OCI-LY1 (cell line): ENCODE measurements at regions not wholly inside any gene's neighbourhood (a gene's known extent, or its start where the extent isn't known, plus 50 kb on each side); places are given as distances from the start of the nearest gene placed in this dataset.

Experiments
- H2AFZ ChIP-seq: fragments of 200-600 bp; sonication (generic), shearing (Covaris generic); 2 replicates; pipeline ENCODE4 v1.6.0; 2014; ENCODE audit warnings: antibody characterized with exemption, mild to moderate bottlenecking, low read length
- H3F3A ChIP-seq: fragments of 200-600 bp; sonication (generic), shearing (Covaris generic); 2 replicates; pipeline ENCODE4 v1.6.0; 2014; ENCODE audit warnings: mild to moderate bottlenecking, antibody characterized with exemption, low read length, moderate library complexity; ENCODE audit not compliant: insufficient read depth
- H3K27ac ChIP-seq: fragments of 200-600 bp; sonication (generic); 2 replicates; pipeline ENCODE4 v1.5.1; 2014; ENCODE audit warnings: low read length, mixed run types, mild to moderate bottlenecking, low read depth; ENCODE audit not compliant: poor library complexity, severe bottlenecking
- H3K27me3 ChIP-seq: fragments of 200-600 bp; sonication (generic); 2 replicates; pipeline ENCODE4 v1.6.0; 2014; ENCODE audit warnings: antibody characterized with exemption, mild to moderate bottlenecking, low read length, moderate library complexity; ENCODE audit not compliant: insufficient read depth
- H3K36me3 ChIP-seq: fragments of 200-600 bp; sonication (generic); 2 replicates; pipeline ENCODE4 v1.6.1; 2014; ENCODE audit warnings: mild to moderate bottlenecking, antibody characterized with exemption, low read length, moderate library complexity, mixed read lengths; ENCODE audit not compliant: insufficient read depth
- H3K4me1 ChIP-seq: fragments of 200-600 bp; sonication (generic); 2 replicates; pipeline ENCODE4 v1.5.1; 2014; ENCODE audit warnings: mild to moderate bottlenecking, low read length, moderate library complexity; ENCODE audit not compliant: insufficient read depth, severe bottlenecking
- H3K4me2 ChIP-seq: fragments of 200-600 bp; sonication (generic), shearing (Covaris generic); 2 replicates; pipeline ENCODE4 v1.6.1; 2014; ENCODE audit warnings: low read length
- H3K4me3 ChIP-seq: fragments of 200-600 bp; sonication (generic); 2 replicates; pipeline ENCODE4 v1.5.1; 2014; ENCODE audit warnings: low read length, low read depth, mild to moderate bottlenecking, mixed read lengths; ENCODE audit not compliant: poor library complexity, severe bottlenecking
- H3K79me2 ChIP-seq: fragments of 200-600 bp; shearing (Covaris generic); 2 replicates; pipeline ENCODE4 v1.6.1; 2016; ENCODE audit warnings: mixed run types, low read length, mixed read lengths; ENCODE audit not compliant: insufficient read depth
- H3K9ac ChIP-seq: fragments of 200-600 bp; sonication (generic), shearing (Covaris generic); 2 replicates; pipeline ENCODE4 v1.6.1; 2014; ENCODE audit warnings: mild to moderate bottlenecking, low read length, mixed read lengths
- H3K9me2 ChIP-seq: fragments of 200-600 bp; sonication (generic), shearing (Covaris generic); 2 replicates; pipeline ENCODE4 v1.6.1; 2014; ENCODE audit warnings: low read depth, mild to moderate bottlenecking, low read length, mixed read lengths
- H3K9me3 ChIP-seq: fragments of 200-600 bp; shearing (Covaris generic); 2 replicates; pipeline ENCODE4 v1.6.1; 2014; ENCODE audit warnings: low read length, mixed read lengths
- H4K20me1 ChIP-seq: fragments of 200-600 bp; sonication (generic), shearing (Covaris generic); 2 replicates; pipeline ENCODE4 v1.6.0; 2016; ENCODE audit warnings: mild to moderate bottlenecking, low read length; ENCODE audit not compliant: insufficient read depth
- CTCF ChIP-seq: fragments of 200-600 bp; sonication (generic), shearing (Covaris generic); IDR thresholded peaks from 2 replicates; pipeline ENCODE4 v1.5.1; 2017; ENCODE audit warnings: mild to moderate bottlenecking, antibody characterized with exemption, low read length, moderate library complexity, mixed read lengths
- EZH2 ChIP-seq: fragments of 200-600 bp; sonication (generic), shearing (Covaris generic); IDR thresholded peaks from 2 replicates; pipeline ENCODE4 v1.8.0; 2017; ENCODE audit warnings: borderline replicate concordance, mixed run types, mild to moderate bottlenecking, antibody characterized with exemption, low read length, moderate library complexity, mixed read lengths

- no peak overlapping the region for H3K9ac ChIP-seq
- TF ChIP-seq CTCF = no peak
- no peak for TF ChIP-seq EZH2
- no peak overlapping the region for H2AFZ ChIP-seq
- H3K9me2 ChIP-seq = no peaks in the 10 kb centered on the region
- no peaks in the 10 kb centered on the region for H3K36me3 ChIP-seq
- H3K79me2 ChIP-seq = no peaks in the 10 kb centered on the region
- H3K4me2 ChIP-seq = no peak overlapping the region
- H3K27me3 ChIP-seq = no peaks in the 10 kb centered on the region
- H3F3A ChIP-seq = no peaks in the 10 kb centered on the region
- H3K9me3 ChIP-seq = no peaks in the 10 kb centered on the region
- H4K20me1 ChIP-seq = no peaks in the 10 kb centered on the region
- H3K4me1 ChIP-seq = no peaks in the 10 kb centered on the region
- H3K27ac ChIP-seq = no peak overlapping the region
- H3K4me3 ChIP-seq = no peak overlapping the region
Observed at GRCh38 chr1:214739621-214740238, 136.7 kb downstream of the CENPF start.

- Histone ChIP-seq H3K4me2 (no peak overlapping the region), H3K4me1 (no peaks in the 10 kb centered on the region), H3K36me3 (no peaks in the 10 kb centered on the region), H3K27ac (no peak overlapping the region), H3K4me3 (no peak overlapping the region), H3F3A (no peaks in the 10 kb centered on the region), H2AFZ (no peak overlapping the region), H3K79me2 (no peaks in the 10 kb centered on the region), H3K9ac (no peak overlapping the region), H3K9me3 (no peaks in the 10 kb centered on the region), H4K20me1 (no peaks in the 10 kb centered on the region), H3K9me2 (no peaks in the 10 kb centered on the region), H3K27me3 (no peaks in the 10 kb centered on the region)
- TF ChIP-seq EZH2 (no peak), CTCF (no peak)
Observed at GRCh38 chr1:214740471-214740870, 137.5 kb downstream of the CENPF start.

GRCh38 chr1:214747050-214747635 lies 144.1 kb downstream of the CENPF start:
- no peaks in the 10 kb centered on the region for H3K36me3 ChIP-seq
- TF ChIP-seq EZH2 = no peak
- no peak for TF ChIP-seq CTCF
- no peaks in the 10 kb centered on the region for H3K9me2 ChIP-seq
- no peak overlapping the region for H3K4me2 ChIP-seq
- H3K27ac ChIP-seq = no peak overlapping the region
- no peak overlapping the region for H3K4me3 ChIP-seq
- no peak overlapping the region for H2AFZ ChIP-seq
- H3K9ac ChIP-seq = no peak overlapping the region
- H3K79me2 ChIP-seq = no peaks in the 10 kb centered on the region
- no peaks in the 10 kb centered on the region for H3K9me3 ChIP-seq
- no peaks in the 10 kb centered on the region for H4K20me1 ChIP-seq
- no peaks in the 10 kb centered on the region for H3F3A ChIP-seq
- no peaks in the 10 kb centered on the region for H3K27me3 ChIP-seq
- no peaks in the 10 kb centered on the region for H3K4me1 ChIP-seq
